ENCODE measurements at regions not wholly inside any gene's neighbourhood (a gene's known extent, or its start where the extent isn't known, plus 50 kb on each side); places are given as distances from the start of the nearest gene placed in this dataset.

DNA sequence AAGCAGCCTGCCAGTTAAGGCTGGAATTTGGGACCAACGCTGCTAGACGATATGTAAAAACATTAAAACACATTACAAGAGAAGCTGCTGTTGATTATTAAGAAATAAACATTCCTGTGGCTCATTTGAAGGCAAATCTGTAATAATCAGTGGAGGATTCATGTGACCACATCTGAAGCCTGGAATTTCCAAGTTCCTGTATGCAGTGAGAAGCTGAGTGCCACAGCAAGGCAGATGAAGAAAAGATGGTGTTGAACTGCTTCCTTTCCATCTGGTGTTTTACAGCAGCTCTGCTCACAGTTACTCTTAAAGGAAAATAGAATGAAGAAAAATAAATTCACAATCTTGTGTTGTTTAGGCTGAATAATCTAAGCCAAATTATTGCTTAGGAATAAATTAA is 139.3 kb upstream of the ROBO2 start:
- H3K36me3 ChIP-seq = no peaks in the 10 kb centered on the region
- no peak overlapping the region for H3K27ac ChIP-seq
- DNase-seq = no peak
- intact Hi-C loops (cut with DNase I; ENCODE audit: low total_unique reads) = no loop called here
- no peak overlapping the region for H3K4me3 ChIP-seq
- H3K27me3 ChIP-seq = no peaks in the 10 kb centered on the region
- in situ Hi-C loops (cut with MboI; ENCODE audit: low sequenced_read_pairs in 4 of 4) = no loop called here
- TF ChIP-seq, protein P1, sequence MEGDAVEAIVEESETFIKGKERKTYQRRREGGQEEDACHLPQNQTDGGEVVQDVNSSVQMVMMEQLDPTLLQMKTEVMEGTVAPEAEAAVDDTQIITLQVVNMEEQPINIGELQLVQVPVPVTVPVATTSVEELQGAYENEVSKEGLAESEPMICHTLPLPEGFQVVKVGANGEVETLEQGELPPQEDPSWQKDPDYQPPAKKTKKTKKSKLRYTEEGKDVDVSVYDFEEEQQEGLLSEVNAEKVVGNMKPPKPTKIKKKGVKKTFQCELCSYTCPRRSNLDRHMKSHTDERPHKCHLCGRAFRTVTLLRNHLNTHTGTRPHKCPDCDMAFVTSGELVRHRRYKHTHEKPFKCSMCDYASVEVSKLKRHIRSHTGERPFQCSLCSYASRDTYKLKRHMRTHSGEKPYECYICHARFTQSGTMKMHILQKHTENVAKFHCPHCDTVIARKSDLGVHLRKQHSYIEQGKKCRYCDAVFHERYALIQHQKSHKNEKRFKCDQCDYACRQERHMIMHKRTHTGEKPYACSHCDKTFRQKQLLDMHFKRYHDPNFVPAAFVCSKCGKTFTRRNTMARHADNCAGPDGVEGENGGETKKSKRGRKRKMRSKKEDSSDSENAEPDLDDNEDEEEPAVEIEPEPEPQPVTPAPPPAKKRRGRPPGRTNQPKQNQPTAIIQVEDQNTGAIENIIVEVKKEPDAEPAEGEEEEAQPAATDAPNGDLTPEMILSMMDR (IDR thresholded peaks at IDR 0.05 in 4 of 5, conservative IDR thresholded peaks at IDR 0.05 in 1 of 5) = no peak
- TF ChIP-seq POLR2A (IDR thresholded peaks at IDR 0.05) = no peak
- no peaks in the 10 kb centered on the region for H3K9me3 ChIP-seq
- H3K4me1 ChIP-seq = no peaks in the 10 kb centered on the region
- no peak for ATAC-seq

DNA sequence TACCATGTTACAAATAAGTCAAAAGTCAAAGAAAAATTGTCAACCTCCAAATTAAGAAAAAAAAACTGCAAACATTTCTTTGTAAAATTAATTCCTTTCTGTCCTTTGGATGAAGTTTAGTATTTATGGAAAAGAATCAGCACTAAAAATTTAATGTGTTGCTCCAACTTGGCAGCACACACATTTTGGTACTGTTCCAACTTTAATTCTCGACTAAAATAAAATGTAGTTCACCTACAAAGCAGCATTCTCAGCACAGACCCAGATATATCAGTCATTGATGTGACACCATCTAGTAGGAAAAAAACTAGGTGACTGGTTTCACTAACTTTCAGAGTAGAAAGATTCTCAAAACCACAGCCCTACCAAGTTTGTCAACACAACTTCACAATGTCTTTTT is 131.7 kb upstream of the ROBO2 start:
- H3K27ac ChIP-seq = no peak overlapping the region
- no peaks in the 10 kb centered on the region for H3K9me3 ChIP-seq
- in situ Hi-C loops (cut with MboI; ENCODE audit: low sequenced_read_pairs in 4 of 4) = no loop called here
- H3K27me3 ChIP-seq = no peaks in the 10 kb centered on the region
- no peak for ATAC-seq
- no peaks in the 10 kb centered on the region for H3K36me3 ChIP-seq
- H3K4me1 ChIP-seq = no peaks in the 10 kb centered on the region
- no peak for DNase-seq
- TF ChIP-seq, protein P1 (IDR thresholded peaks at IDR 0.05 in 4 of 5, conservative IDR thresholded peaks at IDR 0.05 in 1 of 5) = no peak
- TF ChIP-seq POLR2A (IDR thresholded peaks at IDR 0.05) = no peak
- intact Hi-C loops (cut with DNase I; ENCODE audit: low total_unique reads) = no loop called here
- no peak overlapping the region for H3K4me3 ChIP-seq

DNA sequence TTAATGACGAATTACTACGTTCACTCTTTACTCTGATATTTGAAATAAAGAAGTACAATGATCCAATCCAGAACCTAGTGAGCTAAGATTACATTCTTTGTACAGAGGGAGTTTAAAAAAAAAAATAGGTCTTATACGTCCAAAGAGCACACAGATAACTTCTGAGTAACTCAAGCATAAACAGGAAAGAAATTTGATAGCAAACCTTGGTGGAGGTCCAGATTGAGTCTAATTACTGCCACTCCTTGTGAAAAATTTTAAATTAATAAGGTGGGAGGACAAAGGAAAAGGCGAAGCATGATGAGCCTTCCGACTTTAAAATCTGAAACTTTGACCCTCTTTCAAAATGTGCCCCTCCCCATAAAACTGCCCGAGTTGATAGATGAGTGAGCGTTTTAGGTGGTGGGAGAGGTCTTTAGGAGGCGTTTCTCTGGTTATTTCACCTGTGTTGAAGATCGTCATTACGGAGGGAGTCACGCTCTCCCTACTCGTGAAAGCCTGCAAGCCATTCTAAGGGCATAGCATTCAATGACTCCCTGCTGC is 127.0 kb upstream of the ROBO2 start:
- intact Hi-C loops (cut with DNase I; ENCODE audit: low total_unique reads) = no loop called here
- ATAC-seq (no peak), DNase-seq (no peak)
- H3K36me3 ChIP-seq = no peaks in the 10 kb centered on the region
- no peak overlapping the region for H3K4me3 ChIP-seq
- H3K9me3 ChIP-seq = no peaks in the 10 kb centered on the region
- H3K27me3 ChIP-seq = no peaks in the 10 kb centered on the region
- no peak for TF ChIP-seq POLR2A (IDR thresholded peaks at IDR 0.05)
- TF ChIP-seq, protein P1 (IDR thresholded peaks at IDR 0.05 in 4 of 5, conservative IDR thresholded peaks at IDR 0.05 in 1 of 5) = no peak
- in situ Hi-C loops (cut with MboI; ENCODE audit: low sequenced_read_pairs in 4 of 4) = no loop called here
- H3K27ac ChIP-seq = no peak overlapping the region
- H3K4me1 ChIP-seq = no peaks in the 10 kb centered on the region

DNA sequence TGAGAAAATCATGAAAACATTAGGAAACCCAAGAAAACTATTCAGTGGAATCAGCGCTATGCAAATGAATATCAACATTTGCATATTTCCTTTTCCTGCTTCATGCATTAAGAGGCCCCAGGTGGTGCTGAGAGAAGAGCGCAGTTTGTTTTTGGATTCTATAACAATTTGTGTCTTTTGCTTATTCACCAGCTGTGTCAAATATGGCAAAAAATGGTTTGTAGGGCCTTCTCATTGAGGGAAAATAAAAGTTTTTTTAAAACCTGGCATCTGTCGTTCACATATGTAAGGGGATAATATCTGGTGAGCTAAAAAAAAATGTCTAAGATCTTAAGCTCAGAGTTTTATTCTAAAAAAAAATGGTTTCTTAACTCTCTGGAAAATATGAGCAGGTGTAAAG is 122.5 kb upstream of the ROBO2 start:
- no peak overlapping the region for H3K4me3 ChIP-seq
- intact Hi-C loops (cut with DNase I; ENCODE audit: low total_unique reads) = no loop called here
- no peaks in the 10 kb centered on the region for H3K9me3 ChIP-seq
- no peaks in the 10 kb centered on the region for H3K4me1 ChIP-seq
- no peak for TF ChIP-seq POLR2A (IDR thresholded peaks at IDR 0.05)
- TF ChIP-seq, protein P1 (IDR thresholded peaks at IDR 0.05 in 4 of 5, conservative IDR thresholded peaks at IDR 0.05 in 1 of 5) = no peak
- in situ Hi-C loops (cut with MboI; ENCODE audit: low sequenced_read_pairs in 4 of 4) = no loop called here
- ATAC-seq (no peak), DNase-seq (no peak)
- H3K27me3 ChIP-seq = no peaks in the 10 kb centered on the region
- no peak overlapping the region for H3K27ac ChIP-seq
- H3K36me3 ChIP-seq = no peaks in the 10 kb centered on the region

DNA sequence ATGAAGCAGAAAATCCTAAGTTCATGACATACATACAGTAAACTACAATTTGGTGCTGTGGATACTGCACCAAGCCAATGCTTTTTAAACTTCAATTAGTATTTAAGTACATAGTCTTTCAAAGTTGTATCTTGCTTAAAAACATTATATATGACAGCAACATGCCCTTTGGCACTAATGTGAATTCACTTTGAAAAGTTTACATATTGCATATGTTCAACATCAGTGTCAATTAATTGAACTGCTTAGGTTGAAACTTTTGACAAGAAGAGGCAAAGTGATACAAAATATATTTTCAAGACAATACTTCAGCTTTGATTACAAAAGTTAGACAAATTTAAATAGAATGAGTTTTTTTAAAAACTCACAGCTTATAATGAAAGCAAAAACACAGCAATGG is 119.4 kb upstream of the ROBO2 start:
- Histone ChIP-seq H3K4me3 (no peak overlapping the region), H3K36me3 (no peaks in the 10 kb centered on the region), H3K27ac (no peak overlapping the region), H3K9me3 (no peaks in the 10 kb centered on the region), H3K4me1 (no peaks in the 10 kb centered on the region), H3K27me3 (no peaks in the 10 kb centered on the region)
- in situ Hi-C loops (cut with MboI; ENCODE audit: low sequenced_read_pairs in 4 of 4) (no loop called here), intact Hi-C loops (cut with DNase I; ENCODE audit: low total_unique reads) (no loop called here)
- no peak for DNase-seq
- no peak for TF ChIP-seq POLR2A (IDR thresholded peaks at IDR 0.05)
- TF ChIP-seq, protein P1 (IDR thresholded peaks at IDR 0.05 in 4 of 5, conservative IDR thresholded peaks at IDR 0.05 in 1 of 5) = no peak
- no peak for ATAC-seq
